ENCODE measurements at regions not wholly inside any gene's neighbourhood (a gene's known extent, or its start where the extent isn't known, plus 50 kb on each side); places are given as distances from the start of the nearest gene placed in this dataset.
"Not testable (repeated sequence)": the region's sequence is repeated elsewhere in the genome, so short reads cannot be mapped to it uniquely, and the experiment has no call there.

DNA sequence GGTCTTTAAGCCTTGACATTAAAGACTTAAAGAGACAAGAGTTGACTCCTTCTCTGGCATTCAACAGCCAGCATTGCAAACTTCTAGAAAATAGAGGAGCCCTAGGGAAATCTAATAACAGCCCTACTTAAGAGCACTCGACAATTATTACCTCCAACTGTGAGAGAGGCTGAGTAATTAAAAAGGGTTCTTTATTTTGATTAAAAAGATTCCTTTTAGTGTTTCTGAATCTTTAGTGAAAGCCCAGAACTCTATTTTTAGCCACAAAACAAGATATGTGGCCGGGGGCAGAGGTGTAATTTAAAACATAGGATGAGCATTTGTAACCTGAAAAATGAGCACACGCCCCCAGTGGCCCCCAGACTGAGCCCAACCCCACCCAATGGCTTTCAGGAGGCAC, 222.3 kb downstream of the SMAD2 start:
- Mint-ChIP-seq H3K4me1 (ENCODE audit: unreplicated experiment) (peaks cover 11% of the 10 kb centered on the region), H3K27me3 (ENCODE audit: unreplicated experiment) (peaks cover 3% of the 10 kb centered on the region)
- no peak for TF ChIP-seq CTCF (IDR thresholded peaks at IDR 0.05; ENCODE audit: unreplicated experiment)

GRCh38 chr18:47701134-47701533, 229.3 kb downstream of the SMAD2 start:
- no peaks in the 10 kb centered on the region for H3K9me3 Mint-ChIP-seq (ENCODE audit: unreplicated experiment)
- no peak for TF ChIP-seq CTCF (IDR thresholded peaks at IDR 0.05; ENCODE audit: unreplicated experiment)

More for the DNA sequence above, 222.3 kb downstream of the SMAD2 start:
- Mint-ChIP-seq H3K4me3 (ENCODE audit: unreplicated experiment) (no peak overlapping the region), H3K9me3 (ENCODE audit: unreplicated experiment) (no peaks in the 10 kb centered on the region), H3K27ac (ENCODE audit: unreplicated experiment) (no peak overlapping the region), H3K36me3 (ENCODE audit: low read depth, unreplicated experiment) (no peaks in the 10 kb centered on the region)
- DNase-seq (ENCODE audit: low spot score), result no peak

GRCh38 chr18:47696870-47697269, 233.6 kb downstream of the SMAD2 start:
- Mint-ChIP-seq H3K9me3 (ENCODE audit: unreplicated experiment) (no peaks in the 10 kb centered on the region), H3K36me3 (ENCODE audit: low read depth, unreplicated experiment) (no peaks in the 10 kb centered on the region), H3K27me3 (ENCODE audit: unreplicated experiment) (peaks cover 10% of the 10 kb centered on the region), H3K4me1 (ENCODE audit: unreplicated experiment) (no peaks in the 10 kb centered on the region), H3K27ac (ENCODE audit: unreplicated experiment) (no peak overlapping the region), H3K4me3 (ENCODE audit: unreplicated experiment) (no peak overlapping the region)
- no peak for DNase-seq (ENCODE audit: low spot score)
- TF ChIP-seq CTCF (IDR thresholded peaks at IDR 0.05; ENCODE audit: unreplicated experiment), result no peak

More at GRCh38 chr18:47701134-47701533, 229.3 kb downstream of the SMAD2 start:
- H3K4me1 Mint-ChIP-seq (ENCODE audit: unreplicated experiment), result no peaks in the 10 kb centered on the region
- H3K36me3 Mint-ChIP-seq (ENCODE audit: low read depth, unreplicated experiment), result no peaks in the 10 kb centered on the region
- H3K27ac Mint-ChIP-seq (ENCODE audit: unreplicated experiment), result no peak overlapping the region
- H3K4me3 Mint-ChIP-seq (ENCODE audit: unreplicated experiment), result no peak overlapping the region
- no peak for DNase-seq (ENCODE audit: low spot score)
- H3K27me3 Mint-ChIP-seq (ENCODE audit: unreplicated experiment), result peaks cover 6% of the 10 kb centered on the region

- no peak for TF ChIP-seq CTCF (IDR thresholded peaks at IDR 0.05; ENCODE audit: unreplicated experiment)
- Mint-ChIP-seq H3K9me3 (ENCODE audit: unreplicated experiment) (no peaks in the 10 kb centered on the region), H3K4me1 (ENCODE audit: unreplicated experiment) (peaks cover 5% of the 10 kb centered on the region), H3K27ac (ENCODE audit: unreplicated experiment) (no peak overlapping the region), H3K36me3 (ENCODE audit: low read depth, unreplicated experiment) (no peaks in the 10 kb centered on the region), H3K4me3 (ENCODE audit: unreplicated experiment) (no peak overlapping the region), H3K27me3 (ENCODE audit: unreplicated experiment) (peaks cover 11% of the 10 kb centered on the region)
- DNase-seq (ENCODE audit: low spot score), result no peak
Measured at GRCh38 chr18:47691611-47692010, 238.8 kb downstream of the SMAD2 start.

GRCh38 chr18:47690778-47691177, 239.7 kb downstream of the SMAD2 start:
- not testable (repeated sequence) for H3K9me3 Mint-ChIP-seq (ENCODE audit: unreplicated experiment); H3K36me3 Mint-ChIP-seq (ENCODE audit: low read depth, unreplicated experiment); H3K4me1 Mint-ChIP-seq (ENCODE audit: unreplicated experiment); H3K27ac Mint-ChIP-seq (ENCODE audit: unreplicated experiment); H3K27me3 Mint-ChIP-seq (ENCODE audit: unreplicated experiment); DNase-seq (ENCODE audit: low spot score); H3K4me3 Mint-ChIP-seq (ENCODE audit: unreplicated experiment)

- peaks cover 6% of the 10 kb centered on the region for H3K4me1 Mint-ChIP-seq (ENCODE audit: unreplicated experiment)
- DNase-seq (ENCODE audit: low spot score), result no peak
- TF ChIP-seq CTCF (IDR thresholded peaks at IDR 0.05; ENCODE audit: unreplicated experiment), result no peak
- H3K36me3 Mint-ChIP-seq (ENCODE audit: low read depth, unreplicated experiment), result no peaks in the 10 kb centered on the region
- no peaks in the 10 kb centered on the region for H3K9me3 Mint-ChIP-seq (ENCODE audit: unreplicated experiment)
- H3K27ac Mint-ChIP-seq (ENCODE audit: unreplicated experiment), result no peak overlapping the region
- no peak overlapping the region for H3K4me3 Mint-ChIP-seq (ENCODE audit: unreplicated experiment)
- peaks cover 6% of the 10 kb centered on the region for H3K27me3 Mint-ChIP-seq (ENCODE audit: unreplicated experiment)
Measured at GRCh38 chr18:47689371-47689770, 241.1 kb downstream of the SMAD2 start.

Measured in endothelial cell (in vitro differentiated cells).